ENCODE measurements at regions not wholly inside any gene's neighbourhood (a gene's known extent, or its start where the extent isn't known, plus 50 kb on each side); places are given as distances from the start of the nearest gene placed in this dataset.

- TF ChIP-seq EP300 (IDR thresholded peaks at IDR 0.05) (no peak), POLR2A (IDR thresholded peaks at IDR 0.05; ENCODE audit: low read depth) (no peak), CTCF (IDR thresholded peaks at IDR 0.05) (no peak), POLR2AphosphoS5 (IDR thresholded peaks at IDR 0.05) (no peak)
These were observed 473.1 kb downstream of the KIF20B start for GRCh38 chr10:90174531-90174930.

All from esophagus muscularis mucosa (tissue), 4 donors.